ENCODE measurements at regions not wholly inside any gene's neighbourhood (a gene's known extent, or its start where the extent isn't known, plus 50 kb on each side); places are given as distances from the start of the nearest gene placed in this dataset.

DNA sequence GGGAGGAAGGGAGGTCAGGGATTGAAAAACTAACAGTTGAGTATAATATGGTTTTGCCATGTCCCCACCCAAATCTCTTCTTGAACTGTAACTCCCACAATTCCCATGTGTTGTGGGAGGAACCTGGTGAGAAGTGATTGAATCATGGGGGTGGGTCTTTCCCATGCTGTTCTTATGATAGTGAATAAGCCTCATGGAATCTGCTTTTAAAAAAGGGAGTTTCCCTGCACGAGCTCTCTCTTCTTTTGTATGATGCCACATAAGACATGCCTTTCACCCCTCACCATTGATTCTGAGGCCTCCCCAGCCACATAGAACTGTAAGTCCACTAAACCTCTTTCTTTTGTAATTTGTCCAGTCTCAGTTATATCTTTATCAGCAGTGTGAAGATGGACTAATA is 833.4 kb upstream of the MAP3K7 start:
- no peak for DNase-seq
- 0% methylated on average over 1 of the region's 1 CpG for WGBS (ENCODE audit: insufficient coverage, low coverage, low lambda C conversion rate, missing lambda C conversion rate)
- no peaks in the 10 kb centered on the region for H3K27me3 ChIP-seq
- no peaks in the 10 kb centered on the region for H3K4me1 ChIP-seq
- H3K36me3 ChIP-seq = no peaks in the 10 kb centered on the region
- intact Hi-C loops (cut with DNase I) = no loop called here
- no peak overlapping the region for H3K27ac ChIP-seq
- H3K4me3 ChIP-seq = no peak overlapping the region
- no peaks in the 10 kb centered on the region for H3K9me3 ChIP-seq
- ATAC-seq = no peak
- TF ChIP-seq, protein P1, sequence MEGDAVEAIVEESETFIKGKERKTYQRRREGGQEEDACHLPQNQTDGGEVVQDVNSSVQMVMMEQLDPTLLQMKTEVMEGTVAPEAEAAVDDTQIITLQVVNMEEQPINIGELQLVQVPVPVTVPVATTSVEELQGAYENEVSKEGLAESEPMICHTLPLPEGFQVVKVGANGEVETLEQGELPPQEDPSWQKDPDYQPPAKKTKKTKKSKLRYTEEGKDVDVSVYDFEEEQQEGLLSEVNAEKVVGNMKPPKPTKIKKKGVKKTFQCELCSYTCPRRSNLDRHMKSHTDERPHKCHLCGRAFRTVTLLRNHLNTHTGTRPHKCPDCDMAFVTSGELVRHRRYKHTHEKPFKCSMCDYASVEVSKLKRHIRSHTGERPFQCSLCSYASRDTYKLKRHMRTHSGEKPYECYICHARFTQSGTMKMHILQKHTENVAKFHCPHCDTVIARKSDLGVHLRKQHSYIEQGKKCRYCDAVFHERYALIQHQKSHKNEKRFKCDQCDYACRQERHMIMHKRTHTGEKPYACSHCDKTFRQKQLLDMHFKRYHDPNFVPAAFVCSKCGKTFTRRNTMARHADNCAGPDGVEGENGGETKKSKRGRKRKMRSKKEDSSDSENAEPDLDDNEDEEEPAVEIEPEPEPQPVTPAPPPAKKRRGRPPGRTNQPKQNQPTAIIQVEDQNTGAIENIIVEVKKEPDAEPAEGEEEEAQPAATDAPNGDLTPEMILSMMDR (IDR thresholded peaks at IDR 0.05) = no peak
- no peak for TF ChIP-seq POLR2A (IDR thresholded peaks at IDR 0.05)

- intact Hi-C loops (cut with DNase I) = no loop called here
- Histone ChIP-seq H3K9me3 (no peaks in the 10 kb centered on the region), H3K27ac (no peak overlapping the region), H3K27me3 (no peaks in the 10 kb centered on the region), H3K4me1 (no peaks in the 10 kb centered on the region), H3K36me3 (no peaks in the 10 kb centered on the region), H3K4me3 (no peak overlapping the region)
- TF ChIP-seq, protein P1 (IDR thresholded peaks at IDR 0.05) = no peak
- TF ChIP-seq POLR2A (IDR thresholded peaks at IDR 0.05) = no peak
- WGBS (ENCODE audit: insufficient coverage, low coverage, low lambda C conversion rate, missing lambda C conversion rate) = 34% methylated on average over 4 of the region's 4 CpGs
- ATAC-seq (no peak), DNase-seq (no peak)
Measured at GRCh38 chr6:91415031-91415605, 828.2 kb upstream of the MAP3K7 start.

DNA sequence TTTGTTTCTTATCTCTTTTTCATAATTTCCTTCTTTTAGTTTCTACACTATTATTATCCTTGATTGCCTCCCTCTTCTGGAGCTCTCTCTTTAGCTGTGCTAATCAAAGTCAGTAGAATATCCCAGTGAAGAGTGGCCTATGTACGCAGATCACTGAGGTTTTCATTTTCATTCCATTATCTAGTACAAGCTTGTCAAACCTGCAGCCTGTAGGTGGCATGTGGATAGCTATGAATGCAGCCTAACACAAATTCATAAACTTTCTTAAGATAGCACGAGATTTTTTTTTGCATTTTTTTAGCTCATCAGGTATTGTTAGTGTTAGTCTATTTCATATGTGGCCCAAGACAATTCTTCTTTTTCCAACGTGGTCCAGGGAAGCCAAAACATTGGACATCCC is 825.7 kb upstream of the MAP3K7 start:
- DNase-seq = no peak
- intact Hi-C loops (cut with DNase I) = no loop called here
- 27% methylated on average over 3 of the region's 3 CpGs for WGBS (ENCODE audit: insufficient coverage, low coverage, low lambda C conversion rate, missing lambda C conversion rate)

GRCh38 chr6:91407706-91408105 is 820.8 kb upstream of the MAP3K7 start:
- no peaks in the 10 kb centered on the region for H3K4me1 ChIP-seq
- DNase-seq = no peak
- H3K4me3 ChIP-seq = no peak overlapping the region
- H3K9me3 ChIP-seq = no peaks in the 10 kb centered on the region
- TF ChIP-seq POLR2A (IDR thresholded peaks at IDR 0.05) = no peak
- TF ChIP-seq, protein P1 (IDR thresholded peaks at IDR 0.05) = no peak
- no peak for ATAC-seq
- intact Hi-C loops (cut with DNase I) = no loop called here
- WGBS (ENCODE audit: insufficient coverage, low coverage, low lambda C conversion rate, missing lambda C conversion rate) = 55% methylated on average over 3 of the region's 3 CpGs
- no peak overlapping the region for H3K27ac ChIP-seq
- H3K36me3 ChIP-seq = no peaks in the 10 kb centered on the region
- no peaks in the 10 kb centered on the region for H3K27me3 ChIP-seq

More for the DNA sequence above, 825.7 kb upstream of the MAP3K7 start:
- no peaks in the 10 kb centered on the region for H3K27me3 ChIP-seq
- H3K9me3 ChIP-seq = no peaks in the 10 kb centered on the region
- H3K4me3 ChIP-seq = no peak overlapping the region
- no peaks in the 10 kb centered on the region for H3K4me1 ChIP-seq
- H3K36me3 ChIP-seq = no peaks in the 10 kb centered on the region
- no peak for ATAC-seq
- TF ChIP-seq POLR2A (IDR thresholded peaks at IDR 0.05) = no peak
- TF ChIP-seq, protein P1 (IDR thresholded peaks at IDR 0.05) = no peak
- no peak overlapping the region for H3K27ac ChIP-seq

DNA sequence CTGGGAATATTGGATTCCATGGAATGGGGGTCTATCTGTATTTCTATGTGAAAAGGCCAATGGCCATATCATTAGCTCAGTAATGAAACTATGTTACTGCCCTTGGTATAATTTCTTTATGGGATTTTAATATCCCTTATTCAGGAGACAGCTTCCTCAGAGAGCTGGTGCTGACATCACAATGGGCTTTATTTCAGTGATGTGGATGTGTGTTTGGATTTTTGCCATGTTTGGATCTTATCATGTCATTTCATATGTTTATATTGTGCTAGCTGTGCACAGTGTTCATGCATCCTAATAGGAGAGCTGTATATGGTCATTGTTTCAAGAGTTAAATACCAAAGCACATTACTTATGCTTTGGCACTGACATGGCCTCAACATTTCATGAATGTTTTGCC is 806.1 kb upstream of the MAP3K7 start:
- Histone ChIP-seq H3K27me3 (no peaks in the 10 kb centered on the region), H3K9me3 (no peaks in the 10 kb centered on the region), H3K36me3 (no peaks in the 10 kb centered on the region), H3K4me1 (no peaks in the 10 kb centered on the region), H3K4me3 (no peak overlapping the region), H3K27ac (no peak overlapping the region)
- DNase-seq (no peak), ATAC-seq (no peak)
- intact Hi-C loops (cut with DNase I) = no loop called here
- TF ChIP-seq, protein P1 (IDR thresholded peaks at IDR 0.05) = no peak
- no peak for TF ChIP-seq POLR2A (IDR thresholded peaks at IDR 0.05)
